HL-60 (cell line): ENCODE measurements at regions not wholly inside any gene's neighbourhood (a gene's known extent, or its start where the extent isn't known, plus 50 kb on each side); places are given as distances from the start of the nearest gene placed in this dataset.

Source experiments
- DNase-seq, 2 experiments: peaks; one replicate each; pipeline ENCODE4 v3.0.0-alpha.2; 2010 to 2020; ENCODE audit warnings: low read depth in 1 of 2, low spot score in 1 of 2
- H3K27ac ChIP-seq: fragments of 250-450 bp; sonication (Bioruptor Pico); replicated peaks from 2 replicates; pipeline ENCODE4 v1.5.1; 2020; ENCODE audit warnings: mild to moderate bottlenecking, moderate library complexity
- H3K27me3 ChIP-seq: fragments of 250-450 bp; sonication (Bioruptor Pico); 2 replicates; pipeline ENCODE4 v1.5.1; 2021; ENCODE audit warnings: mild to moderate bottlenecking, moderate library complexity; ENCODE audit not compliant: insufficient read depth, poor library complexity, severe bottlenecking
- H3K4me3 ChIP-seq: replicated peaks from 2 replicates; pipeline ENCODE4 v1.5.1; 2011; ENCODE audit warnings: mild to moderate bottlenecking, control low read depth, low read length; ENCODE audit not compliant: insufficient read depth
- GABPA ChIP-seq: IDR thresholded peaks from 2 replicates; pipeline ENCODE4 v1.6.1; 2012; ENCODE audit warnings: low read depth
- POLR2AphosphoS5 ChIP-seq: IDR thresholded peaks from 2 replicates; pipeline ENCODE4 v1.6.1; 2012; ENCODE audit warnings: low read depth
- SPI1 ChIP-seq: IDR thresholded peaks from 2 replicates; pipeline ENCODE4 v1.6.1; 2012; ENCODE audit warnings: low read depth, mild to moderate bottlenecking, borderline replicate concordance
- TF ChIP-seq, protein P1 (sequence below): IDR thresholded peaks from one replicate; pipeline ENCODE4 v1.5.1; 2011; ENCODE audit warnings: low read length, control low read depth, inconsistent platforms; ENCODE audit not compliant: insufficient read depth
- TF ChIP-seq, protein P2 (sequence below): IDR thresholded peaks from 2 replicates; pipeline ENCODE4 v1.6.1; 2012; ENCODE audit warnings: low read depth; ENCODE audit not compliant: insufficient replicate concordance

DNA sequence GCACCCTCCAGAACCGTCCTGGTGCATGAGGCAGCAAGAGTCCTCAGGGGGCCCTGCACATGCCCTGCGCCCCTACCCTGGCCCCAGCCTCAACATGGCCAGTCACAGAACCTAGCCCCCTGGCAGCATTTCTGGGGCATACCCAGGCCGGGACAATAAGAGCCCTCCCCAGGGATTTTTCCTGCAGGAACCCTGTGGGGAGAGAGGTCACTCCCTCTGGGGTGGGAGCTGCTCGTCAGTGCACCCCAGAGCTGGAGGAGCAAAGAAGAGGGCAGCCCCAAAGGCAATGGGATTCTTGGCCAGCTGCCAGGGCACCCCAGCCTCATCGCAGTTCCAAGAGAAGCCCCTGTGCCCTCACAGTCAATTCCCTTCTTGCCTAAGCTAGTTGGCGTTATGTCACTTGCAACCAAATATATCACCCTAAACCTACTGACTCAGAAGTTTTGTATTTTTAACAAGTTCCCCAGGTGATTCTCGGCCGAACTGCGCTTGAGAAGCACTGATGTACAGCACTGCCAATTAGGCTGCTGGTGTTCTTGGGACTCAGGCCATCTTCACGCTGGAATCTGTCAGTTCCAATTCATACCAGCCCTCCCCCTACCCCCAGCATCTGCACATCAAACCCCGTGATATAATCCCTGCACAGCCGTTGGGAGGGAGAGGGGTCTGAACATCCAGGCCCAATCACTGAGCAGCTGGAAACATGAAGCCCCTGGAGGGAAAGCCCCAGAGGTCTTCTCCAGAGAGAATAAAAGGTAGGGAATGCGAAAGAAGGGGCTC lies 87.5 kb upstream of the PRR20G start:
- no peak for TF ChIP-seq GABPA
- TF ChIP-seq, protein P1, sequence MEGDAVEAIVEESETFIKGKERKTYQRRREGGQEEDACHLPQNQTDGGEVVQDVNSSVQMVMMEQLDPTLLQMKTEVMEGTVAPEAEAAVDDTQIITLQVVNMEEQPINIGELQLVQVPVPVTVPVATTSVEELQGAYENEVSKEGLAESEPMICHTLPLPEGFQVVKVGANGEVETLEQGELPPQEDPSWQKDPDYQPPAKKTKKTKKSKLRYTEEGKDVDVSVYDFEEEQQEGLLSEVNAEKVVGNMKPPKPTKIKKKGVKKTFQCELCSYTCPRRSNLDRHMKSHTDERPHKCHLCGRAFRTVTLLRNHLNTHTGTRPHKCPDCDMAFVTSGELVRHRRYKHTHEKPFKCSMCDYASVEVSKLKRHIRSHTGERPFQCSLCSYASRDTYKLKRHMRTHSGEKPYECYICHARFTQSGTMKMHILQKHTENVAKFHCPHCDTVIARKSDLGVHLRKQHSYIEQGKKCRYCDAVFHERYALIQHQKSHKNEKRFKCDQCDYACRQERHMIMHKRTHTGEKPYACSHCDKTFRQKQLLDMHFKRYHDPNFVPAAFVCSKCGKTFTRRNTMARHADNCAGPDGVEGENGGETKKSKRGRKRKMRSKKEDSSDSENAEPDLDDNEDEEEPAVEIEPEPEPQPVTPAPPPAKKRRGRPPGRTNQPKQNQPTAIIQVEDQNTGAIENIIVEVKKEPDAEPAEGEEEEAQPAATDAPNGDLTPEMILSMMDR = no peak
- TF ChIP-seq, protein P2, sequence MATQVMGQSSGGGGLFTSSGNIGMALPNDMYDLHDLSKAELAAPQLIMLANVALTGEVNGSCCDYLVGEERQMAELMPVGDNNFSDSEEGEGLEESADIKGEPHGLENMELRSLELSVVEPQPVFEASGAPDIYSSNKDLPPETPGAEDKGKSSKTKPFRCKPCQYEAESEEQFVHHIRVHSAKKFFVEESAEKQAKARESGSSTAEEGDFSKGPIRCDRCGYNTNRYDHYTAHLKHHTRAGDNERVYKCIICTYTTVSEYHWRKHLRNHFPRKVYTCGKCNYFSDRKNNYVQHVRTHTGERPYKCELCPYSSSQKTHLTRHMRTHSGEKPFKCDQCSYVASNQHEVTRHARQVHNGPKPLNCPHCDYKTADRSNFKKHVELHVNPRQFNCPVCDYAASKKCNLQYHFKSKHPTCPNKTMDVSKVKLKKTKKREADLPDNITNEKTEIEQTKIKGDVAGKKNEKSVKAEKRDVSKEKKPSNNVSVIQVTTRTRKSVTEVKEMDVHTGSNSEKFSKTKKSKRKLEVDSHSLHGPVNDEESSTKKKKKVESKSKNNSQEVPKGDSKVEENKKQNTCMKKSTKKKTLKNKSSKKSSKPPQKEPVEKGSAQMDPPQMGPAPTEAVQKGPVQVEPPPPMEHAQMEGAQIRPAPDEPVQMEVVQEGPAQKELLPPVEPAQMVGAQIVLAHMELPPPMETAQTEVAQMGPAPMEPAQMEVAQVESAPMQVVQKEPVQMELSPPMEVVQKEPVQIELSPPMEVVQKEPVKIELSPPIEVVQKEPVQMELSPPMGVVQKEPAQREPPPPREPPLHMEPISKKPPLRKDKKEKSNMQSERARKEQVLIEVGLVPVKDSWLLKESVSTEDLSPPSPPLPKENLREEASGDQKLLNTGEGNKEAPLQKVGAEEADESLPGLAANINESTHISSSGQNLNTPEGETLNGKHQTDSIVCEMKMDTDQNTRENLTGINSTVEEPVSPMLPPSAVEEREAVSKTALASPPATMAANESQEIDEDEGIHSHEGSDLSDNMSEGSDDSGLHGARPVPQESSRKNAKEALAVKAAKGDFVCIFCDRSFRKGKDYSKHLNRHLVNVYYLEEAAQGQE = no peak
- no peak for TF ChIP-seq SPI1
- TF ChIP-seq POLR2AphosphoS5 = no peak
- H3K27me3 ChIP-seq = peaks cover 4% of the 10 kb centered on the region
- no peak for DNase-seq
- no peak overlapping the region for H3K4me3 ChIP-seq
- H3K27ac ChIP-seq = no peak overlapping the region

DNA sequence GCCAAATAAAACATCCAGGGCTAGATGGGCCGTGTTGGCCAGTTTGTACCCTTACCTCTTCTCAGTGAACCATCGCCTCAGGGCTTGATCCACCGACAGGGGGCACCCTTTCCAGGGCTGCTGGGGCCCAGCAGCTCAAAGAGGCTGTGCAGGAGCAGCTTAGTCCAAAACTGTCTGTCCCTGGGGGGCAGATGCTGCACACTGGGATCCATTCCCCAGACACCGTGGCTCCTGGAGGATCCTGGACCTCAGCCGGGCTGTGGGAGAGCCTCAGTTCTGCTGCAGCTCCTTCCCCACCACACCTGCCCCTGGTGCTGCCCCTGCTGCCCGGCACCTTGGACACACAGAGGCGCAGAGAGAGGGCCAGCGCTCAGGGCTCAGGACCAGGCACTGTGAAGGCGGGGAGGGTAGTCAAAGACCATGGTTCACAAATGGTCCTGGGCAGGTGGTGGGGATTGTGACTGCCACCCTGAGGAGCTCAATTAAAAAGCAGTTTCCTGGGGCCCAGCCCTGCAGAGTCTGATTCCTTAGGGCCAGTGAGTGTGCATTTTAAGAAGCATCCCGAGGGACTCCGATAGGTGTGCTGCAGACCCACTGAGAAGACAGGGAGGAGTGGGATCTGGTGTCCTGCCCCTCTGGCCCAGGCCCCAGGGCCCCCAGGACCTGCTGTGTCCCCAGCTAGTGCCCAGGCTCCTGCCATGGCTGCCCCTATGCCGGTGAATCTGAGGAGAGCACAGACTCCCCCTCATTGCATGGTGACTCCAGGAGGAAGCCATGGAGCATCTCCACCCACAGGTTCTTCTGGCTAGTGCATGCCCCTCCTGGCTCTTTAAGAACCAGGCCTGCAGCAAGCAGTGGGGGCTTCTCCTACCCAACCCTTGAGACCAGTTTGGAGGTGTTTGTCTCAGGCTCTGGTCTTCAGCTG lies 86.5 kb upstream of the PRR20G start:
- Histone ChIP-seq H3K4me3 (no peak overlapping the region), H3K27ac (no peak overlapping the region), H3K27me3 (peaks cover 4% of the 10 kb centered on the region)
- DNase-seq = no peak
- TF ChIP-seq, protein P1 = peak; percentile 30
- TF ChIP-seq SPI1 = no peak

DNA sequence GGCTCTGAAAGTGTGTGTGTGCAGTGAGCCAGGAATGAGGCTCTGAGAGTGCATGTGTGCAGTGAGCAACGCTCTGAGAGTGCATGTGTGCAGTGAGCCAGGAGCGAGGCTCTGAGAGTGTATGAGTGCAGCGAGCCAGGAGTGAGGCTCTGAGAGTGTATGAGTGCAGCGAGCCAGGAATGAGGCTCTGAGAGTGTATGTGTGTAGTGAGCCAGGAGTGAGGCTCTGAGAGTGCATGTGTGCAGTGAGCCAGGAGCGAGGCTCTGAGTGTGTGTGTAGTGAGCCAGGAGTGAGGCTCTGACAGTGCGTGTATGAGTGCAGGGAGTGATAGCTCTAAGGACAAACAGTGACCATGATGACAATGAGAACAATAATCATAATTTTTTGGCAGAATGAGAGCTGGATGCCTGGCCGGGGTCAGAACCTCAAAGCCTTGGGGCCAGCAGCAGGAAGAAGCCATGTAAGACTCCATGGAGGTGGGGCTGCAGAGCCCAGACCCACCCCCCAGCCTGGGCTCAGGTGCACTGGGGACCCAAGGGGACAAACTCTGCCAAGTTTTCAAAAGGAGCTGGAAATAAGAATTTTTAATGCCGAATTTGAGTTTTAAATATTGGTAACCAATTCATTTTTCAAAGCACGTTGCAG lies 85.7 kb upstream of the PRR20G start:
- no peak for DNase-seq
- Histone ChIP-seq H3K27ac (no peak overlapping the region), H3K27me3 (peaks cover 4% of the 10 kb centered on the region), H3K4me3 (no peak overlapping the region)
- TF ChIP-seq, protein P2 = no peak
- TF ChIP-seq SPI1 (no peak), GABPA (no peak), POLR2AphosphoS5 (no peak)
- TF ChIP-seq, protein P1 = no peak
